GM12878 (cell line): ENCODE measurements at regions not wholly inside any gene's neighbourhood (a gene's known extent, or its start where the extent isn't known, plus 50 kb on each side); places are given as distances from the start of the nearest gene placed in this dataset.

ENCODE experiments used
- ATAC-seq: fragments of 200-7000 bp; cut with Tn5 transposase; 3 replicates; pipeline ENCODE4 v1.9.1; 2020; ENCODE audit warnings: mild to moderate bottlenecking, moderate library complexity
- BruUV-seq: library from RNA; stranded (reverse); fragments of 400-500 nt; replicated peaks from 2 replicates; lab custom pipeline; 2021; lab: Mats Ljungman, UMichigan
- CTCF ChIA-PET: fragments of 300-600 bp; sonication (Branson Sonifier 250); formaldehyde crosslinking; extraction: SDS; loops from one replicate; lab custom pipeline; 2021; ENCODE audit warnings: inconsistent platforms; lab: Yijun Ruan, JAX
- POLR2A ChIA-PET: fragments of 350-600 bp; formaldehyde crosslinking; extraction: SDS; loops from one replicate; lab custom pipeline; 2021; ENCODE audit warnings: inconsistent platforms; lab: Charles Lee
- RAD21 ChIA-PET: fragments of 300-600 bp; sonication (Branson Sonifier 250); formaldehyde crosslinking; loops from one replicate; lab custom pipeline; 2023; ENCODE audit warnings: antibody characterized with exemption; ENCODE audit not compliant: unreplicated experiment; lab: Charles Lee
- SMC1A ChIA-PET: fragments of 300-600 bp; sonication (Branson Sonifier 250); formaldehyde crosslinking; loops from one replicate; lab custom pipeline; 2023; ENCODE audit not compliant: unreplicated experiment, uncharacterized antibody; lab: Charles Lee
- DNase-seq: peaks from one replicate; pipeline ENCODE4 v3.0.0-alpha.2; 2011; ENCODE audit warnings: low read depth, low spot score
- FAIRE-seq: peaks from 3 replicates; lab custom pipeline; 2011; peaks lifted over from hg19 to GRCh38; lab: Jason Lieb, UNC
- H2AFZ ChIP-seq: 2 replicates; pipeline ENCODE4 v1.6.0; 2011; ENCODE audit warnings: low read depth, low read length, control low read depth; ENCODE audit not compliant: control insufficient read depth
- H3K27ac ChIP-seq: 2 replicates; pipeline ENCODE4 v1.5.1; 2011; ENCODE audit warnings: control low read depth; ENCODE audit not compliant: control insufficient read depth, insufficient read depth
- H3K27me3 ChIP-seq, 2 experiments: replicated peaks in 1 of 2; 2 replicates each; pipeline versions ENCODE4 v1.6.0 to v1.6.1; 2011; ENCODE audit warnings: low read length in 1 of 2; ENCODE audit not compliant: control insufficient read depth in 2 of 2, insufficient read depth in 2 of 2
- H3K36me3 ChIP-seq, 2 experiments: 2 replicates each; pipeline ENCODE4 v1.5.1; 2011; ENCODE audit warnings: low read length in 1 of 2; ENCODE audit not compliant: control insufficient read depth in 2 of 2, insufficient read depth in 2 of 2
- H3K4me1 ChIP-seq: 2 replicates; pipeline ENCODE4 v1.6.1; 2011; ENCODE audit warnings: mild to moderate bottlenecking, low read length, moderate library complexity, mixed read lengths; ENCODE audit not compliant: control insufficient read depth, insufficient read depth
- H3K4me2 ChIP-seq: 2 replicates; pipeline ENCODE4 v1.6.0; 2011; ENCODE audit warnings: control low read depth; ENCODE audit not compliant: control insufficient read depth, insufficient read depth
- H3K4me3 ChIP-seq: fragments of 200-600 bp; sonication (generic); 2 replicates; pipeline ENCODE4 v1.5.1; 2016
- H3K79me2 ChIP-seq: 2 replicates; pipeline ENCODE4 v1.6.0; 2011; ENCODE audit warnings: low read length; ENCODE audit not compliant: control insufficient read depth, insufficient read depth
- H3K9ac ChIP-seq: 2 replicates; pipeline ENCODE4 v1.8.0; 2011; ENCODE audit warnings: low read length, control low read depth, mixed read lengths; ENCODE audit not compliant: control insufficient read depth, insufficient read depth
- H3K9me3 ChIP-seq: replicated peaks from 3 replicates; pipeline ENCODE4 v1.5.1; 2011; ENCODE audit warnings: mild to moderate bottlenecking, low read length; ENCODE audit not compliant: control insufficient read depth, insufficient read depth
- H4K20me1 ChIP-seq: 2 replicates; pipeline ENCODE4 v1.6.0; 2011; ENCODE audit not compliant: control insufficient read depth, insufficient read depth
- CHD2 ChIP-seq: IDR thresholded peaks from 2 replicates; pipeline ENCODE4 v1.6.1; 2011; ENCODE audit warnings: low read depth, low read length, improper control_type of control experiment, borderline replicate concordance
- CREB1 ChIP-seq: IDR thresholded peaks from 2 replicates; pipeline ENCODE4 v1.6.1; 2012; ENCODE audit warnings: low read depth, mild to moderate bottlenecking, inconsistent platforms
- DPF2 ChIP-seq: fragments of 450-650 bp; IDR thresholded peaks from 2 replicates; pipeline ENCODE4 v1.6.1; 2017; ENCODE audit warnings: mild to moderate bottlenecking
- EP300 ChIP-seq, 2 experiments: fragments of 150-350 bp in 1 of 2; IDR thresholded peaks; 2 replicates each; pipeline ENCODE4 v1.6.1; 2011 to 2012; ENCODE audit warnings: low read depth in 2 of 2, low read length in 2 of 2, borderline replicate concordance in 1 of 2, improper control_type of control experiment in 1 of 2, inconsistent platforms in 1 of 2; ENCODE audit not compliant: control insufficient read depth in 1 of 2
- ESRRA ChIP-seq: IDR thresholded peaks from 2 replicates; pipeline ENCODE4 v1.6.1; 2012; ENCODE audit warnings: mild to moderate bottlenecking, low read length, improper control_type of control experiment
- EZH2 ChIP-seq: IDR thresholded peaks from 2 replicates; pipeline ENCODE4 v1.6.1; 2012; ENCODE audit warnings: low read depth, mild to moderate bottlenecking, control low read depth, inconsistent platforms, low read length, borderline replicate concordance; ENCODE audit not compliant: control insufficient read depth
- FOS ChIP-seq: IDR thresholded peaks from 3 replicates; pipeline ENCODE4 v1.6.1; 2011; ENCODE audit warnings: borderline replicate concordance; ENCODE audit not compliant: insufficient read length; ENCODE audit errors: extremely low read depth
- GABPA ChIP-seq: IDR thresholded peaks from 2 replicates; pipeline ENCODE4 v1.6.1; 2014; ENCODE audit warnings: antibody characterized with exemption, low read depth, mild to moderate bottlenecking, inconsistent platforms
- GATAD2B ChIP-seq: fragments of 450-650 bp; conservative IDR thresholded peaks from 2 replicates; pipeline ENCODE4 v1.6.1; 2017; ENCODE audit warnings: low read depth, mild to moderate bottlenecking, moderate library complexity
- MLLT1 ChIP-seq: fragments of 450-650 bp; IDR thresholded peaks from 2 replicates; pipeline ENCODE4 v1.6.1; 2016; ENCODE audit warnings: mild to moderate bottlenecking
- MTA3 ChIP-seq: IDR thresholded peaks from 2 replicates; pipeline ENCODE4 v1.6.1; 2012; ENCODE audit warnings: low read length, inconsistent platforms, borderline replicate concordance
- NR2C1 ChIP-seq: fragments of 450-650 bp; IDR thresholded peaks from 2 replicates; pipeline ENCODE4 v1.6.1; 2017; ENCODE audit warnings: antibody characterized with exemption, mild to moderate bottlenecking, moderate library complexity
- PKNOX1 ChIP-seq: fragments of 450-650 bp; IDR thresholded peaks from 2 replicates; pipeline ENCODE4 v1.6.1; 2016; ENCODE audit warnings: mild to moderate bottlenecking
- POLR2AphosphoS5 ChIP-seq: IDR thresholded peaks from 2 replicates; pipeline ENCODE4 v1.6.1; 2011; ENCODE audit warnings: mild to moderate bottlenecking, low read length, inconsistent platforms
- SMAD1 ChIP-seq: fragments of 450-650 bp; IDR thresholded peaks from 2 replicates; pipeline ENCODE4 v1.6.1; 2018; ENCODE audit warnings: mild to moderate bottlenecking, low read depth; ENCODE audit not compliant: partially characterized antibody
- SPI1 ChIP-seq: IDR thresholded peaks from 2 replicates; pipeline ENCODE4 v1.6.1; 2011; ENCODE audit warnings: low read depth, mild to moderate bottlenecking, low read length, moderate library complexity, borderline replicate concordance; ENCODE audit not compliant: insufficient read depth
- SREBF1 ChIP-seq: IDR thresholded peaks from 2 replicates; pipeline ENCODE4 v1.6.1; 2012; ENCODE audit warnings: mild to moderate bottlenecking, low read length
- TCF7 ChIP-seq: IDR thresholded peaks from 2 replicates; pipeline ENCODE4 v1.6.1; 2014; ENCODE audit warnings: antibody characterized with exemption, borderline replicate concordance
- YY1 ChIP-seq: IDR thresholded peaks from 2 replicates; pipeline ENCODE4 v1.6.1; 2011; ENCODE audit warnings: low read depth, mild to moderate bottlenecking, low read length
- ZNF24 ChIP-seq: fragments of 450-650 bp; IDR thresholded peaks from 2 replicates; pipeline ENCODE4 v1.6.1; 2017; ENCODE audit warnings: antibody characterized with exemption, mild to moderate bottlenecking
- WGBS: methylation state at CpG from one replicate; pipeline ENCODE4 v1.1.6; 2016; ENCODE audit warnings: low lambda C conversion rate; ENCODE audit not compliant: insufficient replicate concordance, insufficient coverage; ENCODE audit errors: missing lambda C conversion rate; 5-methylcytosine and 5-hydroxymethylcytosine counted together
- in situ Hi-C: fragments of 300-500 bp; cut with MboI; formaldehyde crosslinking; loops from 9 replicates; pipeline ENCODE4 v1.14.3; 2018; ENCODE audit warnings: mixed read lengths
- intact Hi-C: fragments of 100-400 bp; cut with micrococcal nuclease; formaldehyde crosslinking; loops from one replicate; pipeline ENCODE4 v1.14.2; 2022; ENCODE audit not compliant: unreplicated experiment

- TF ChIP-seq ESRRA (no peak), FOS (no peak)
Measured at GRCh38 chr16:79369796-79370195, 230.7 kb downstream of the MAF start (continued).

GRCh38 chr16:79367822-79368221, 232.7 kb downstream of the MAF start:
- no peaks in the 10 kb centered on the region for H3K79me2 ChIP-seq
- TF ChIP-seq POLR2AphosphoS5 (no peak), NR2C1 (no peak), MTA3 (no peak), EP300 (IDR thresholded peaks at IDR 0.05; ENCODE audit: borderline replicate concordance in 1 of 2, control insufficient read depth in 1 of 2, low read depth in 2 of 2, low read length in 2 of 2) (no peak), TCF7 (no peak), SPI1 (no peak), EZH2 (no peak), ZNF24 (no peak), CREB1 (no peak), SMAD1 (no peak), GABPA (no peak), GATAD2B (no peak), DPF2 (no peak), PKNOX1 (no peak), CHD2 (no peak), MLLT1 (no peak), YY1 (no peak), SREBF1 (no peak)
- H3K9ac ChIP-seq = no peak overlapping the region
- in situ Hi-C loops (no loop called here), intact Hi-C loops (no loop called here)
- no peak for DNase-seq
- H3K36me3 ChIP-seq = no peaks in the 10 kb centered on the region
- H4K20me1 ChIP-seq = no peaks in the 10 kb centered on the region
- ChIA-PET RAD21 (no interaction called here), POLR2A (no interaction called here), CTCF (no interaction called here), SMC1A (no interaction called here)
- no peak overlapping the region for H3K4me3 ChIP-seq
- no peak overlapping the region for H3K27ac ChIP-seq
- no peaks in the 10 kb centered on the region for H3K27me3 ChIP-seq
- H3K9me3 ChIP-seq = no peaks in the 10 kb centered on the region; the same call in 2 of the 3 replicates
- BruUV-seq = no TSS peak
- no peak overlapping the region for H2AFZ ChIP-seq
- no peak for ATAC-seq
- no peak overlapping the region for H3K4me2 ChIP-seq
- WGBS = 34% methylated on average over 5 of the region's 5 CpGs
- no peaks in the 10 kb centered on the region for H3K4me1 ChIP-seq
- FAIRE-seq = no peak
